Panc1 (cell line): ENCODE measurements at regions not wholly inside any gene's neighbourhood (a gene's known extent, or its start where the extent isn't known, plus 50 kb on each side); places are given as distances from the start of the nearest gene placed in this dataset.

Experiments used
- CTCF ChIP-seq: fragments of 450-650 bp; IDR thresholded peaks from 2 replicates; pipeline ENCODE4 v1.5.1; 2017; ENCODE audit warnings: mild to moderate bottlenecking
- POLR2AphosphoS5 ChIP-seq: IDR thresholded peaks from 2 replicates; pipeline ENCODE4 v1.6.1; 2012; ENCODE audit warnings: mild to moderate bottlenecking, low read depth, low read length, moderate library complexity
- REST ChIP-seq, 2 experiments: IDR thresholded peaks; 2 replicates each; pipeline ENCODE4 v1.6.1; 2011 to 2012; ENCODE audit warnings: low read depth in 2 of 2, control low read depth in 1 of 2, low read length in 1 of 2, mild to moderate bottlenecking in 1 of 2, moderate library complexity in 1 of 2; ENCODE audit not compliant: insufficient read depth in 1 of 2
- TCF7L2 ChIP-seq: IDR thresholded peaks from 2 replicates; pipeline ENCODE4 v1.6.1; 2011; ENCODE audit warnings: mild to moderate bottlenecking, low read depth, low read length, inconsistent platforms

GRCh38 chr4:170414961-170415360 lies 325.2 kb upstream of the AADAT start:
- TF ChIP-seq CTCF (no peak), REST (IDR thresholded peaks at IDR 0.05; ENCODE audit: insufficient read depth in 1 of 2, low read depth in 2 of 2, low read length in 1 of 2) (no peak), TCF7L2 (no peak), POLR2AphosphoS5 (no peak)
